ENCODE measurements at regions not wholly inside any gene's neighbourhood (a gene's known extent, or its start where the extent isn't known, plus 50 kb on each side); places are given as distances from the start of the nearest gene placed in this dataset.

- Histone ChIP-seq H3K4me3 (ENCODE audit: low read length, poor library complexity, severe bottlenecking) (no peak overlapping the region), H3K4me1 (ENCODE audit: insufficient read depth, low read length, poor library complexity, severe bottlenecking) (peaks cover 15% of the 10 kb centered on the region), H3K27me3 (ENCODE audit: insufficient read depth, low read length, poor library complexity, severe bottlenecking) (no peaks in the 10 kb centered on the region), H2AFZ (ENCODE audit: low read length) (no peak overlapping the region), H3F3A (ENCODE audit: low read depth) (no peaks in the 10 kb centered on the region), H3K9me3 (ENCODE audit: insufficient read depth, low read depth, low read length) (no peaks in the 10 kb centered on the region), H3K4me2 (ENCODE audit: low read depth, low read length, poor library complexity, severe bottlenecking) (no peak overlapping the region), H4K20me1 (ENCODE audit: insufficient read depth, low read length, poor library complexity, severe bottlenecking) (no peaks in the 10 kb centered on the region), H3K79me2 (ENCODE audit: insufficient read depth, low read length) (no peaks in the 10 kb centered on the region), H3K9me2 (replicated peaks; ENCODE audit: low read depth, low read length) (no peaks in the 10 kb centered on the region), H3K36me3 (ENCODE audit: insufficient read depth, low read length) (no peaks in the 10 kb centered on the region), H3K9ac (ENCODE audit: low read depth, low read length, poor library complexity, severe bottlenecking) (no peak overlapping the region)
- no peak for TF ChIP-seq EZH2phosphoT487 (IDR thresholded peaks at IDR 0.05; ENCODE audit: borderline replicate concordance)
- TF ChIP-seq, protein P1, sequence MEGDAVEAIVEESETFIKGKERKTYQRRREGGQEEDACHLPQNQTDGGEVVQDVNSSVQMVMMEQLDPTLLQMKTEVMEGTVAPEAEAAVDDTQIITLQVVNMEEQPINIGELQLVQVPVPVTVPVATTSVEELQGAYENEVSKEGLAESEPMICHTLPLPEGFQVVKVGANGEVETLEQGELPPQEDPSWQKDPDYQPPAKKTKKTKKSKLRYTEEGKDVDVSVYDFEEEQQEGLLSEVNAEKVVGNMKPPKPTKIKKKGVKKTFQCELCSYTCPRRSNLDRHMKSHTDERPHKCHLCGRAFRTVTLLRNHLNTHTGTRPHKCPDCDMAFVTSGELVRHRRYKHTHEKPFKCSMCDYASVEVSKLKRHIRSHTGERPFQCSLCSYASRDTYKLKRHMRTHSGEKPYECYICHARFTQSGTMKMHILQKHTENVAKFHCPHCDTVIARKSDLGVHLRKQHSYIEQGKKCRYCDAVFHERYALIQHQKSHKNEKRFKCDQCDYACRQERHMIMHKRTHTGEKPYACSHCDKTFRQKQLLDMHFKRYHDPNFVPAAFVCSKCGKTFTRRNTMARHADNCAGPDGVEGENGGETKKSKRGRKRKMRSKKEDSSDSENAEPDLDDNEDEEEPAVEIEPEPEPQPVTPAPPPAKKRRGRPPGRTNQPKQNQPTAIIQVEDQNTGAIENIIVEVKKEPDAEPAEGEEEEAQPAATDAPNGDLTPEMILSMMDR (conservative IDR thresholded peaks at IDR 0.05; ENCODE audit: low read length) = no peak
Observed at GRCh38 chr5:54754420-54754819, 231.0 kb downstream of the ESM1 start.

- Histone ChIP-seq H3K4me3 (ENCODE audit: low read length, poor library complexity, severe bottlenecking) (no peak overlapping the region), H3K9me2 (replicated peaks; ENCODE audit: low read depth, low read length) (no peaks in the 10 kb centered on the region), H3K9me3 (ENCODE audit: insufficient read depth, low read depth, low read length) (no peaks in the 10 kb centered on the region), H2AFZ (ENCODE audit: low read length) (no peak overlapping the region), H3K27me3 (ENCODE audit: insufficient read depth, low read length, poor library complexity, severe bottlenecking) (no peaks in the 10 kb centered on the region), H3K36me3 (ENCODE audit: insufficient read depth, low read length) (no peaks in the 10 kb centered on the region), H3K9ac (ENCODE audit: low read depth, low read length, poor library complexity, severe bottlenecking) (no peak overlapping the region), H3F3A (ENCODE audit: low read depth) (no peaks in the 10 kb centered on the region), H4K20me1 (ENCODE audit: insufficient read depth, low read length, poor library complexity, severe bottlenecking) (no peaks in the 10 kb centered on the region), H3K4me1 (ENCODE audit: insufficient read depth, low read length, poor library complexity, severe bottlenecking) (peaks cover 15% of the 10 kb centered on the region), H3K79me2 (ENCODE audit: insufficient read depth, low read length) (no peaks in the 10 kb centered on the region), H3K4me2 (ENCODE audit: low read depth, low read length, poor library complexity, severe bottlenecking) (no peak overlapping the region)
- TF ChIP-seq, protein P1 (conservative IDR thresholded peaks at IDR 0.05; ENCODE audit: low read length) = no peak
Observed at GRCh38 chr5:54753753-54754152, 231.6 kb downstream of the ESM1 start.

DNA sequence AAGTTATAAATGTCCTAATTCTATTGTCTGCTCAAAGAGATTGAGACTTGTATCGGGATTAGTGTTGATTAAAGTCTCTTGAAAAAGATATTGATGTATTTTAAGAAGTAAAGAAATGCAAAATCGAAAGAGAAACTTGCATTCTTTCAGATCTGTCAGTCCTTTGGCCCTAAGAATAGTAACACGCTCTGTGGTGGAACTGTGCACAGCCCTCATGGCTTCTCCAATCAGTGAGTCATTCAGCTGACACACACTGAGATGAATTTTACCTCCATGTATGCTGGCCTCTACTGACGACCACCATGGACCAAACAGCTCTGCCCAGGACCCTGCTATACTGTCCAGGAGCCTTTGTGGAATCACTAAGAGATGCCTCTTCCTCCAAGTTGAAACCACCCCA lies 232.4 kb downstream of the ESM1 start:
- Histone ChIP-seq H2AFZ (ENCODE audit: low read length) (no peak overlapping the region), H3K9me2 (replicated peaks; ENCODE audit: low read depth, low read length) (no peaks in the 10 kb centered on the region), H3K9ac (ENCODE audit: low read depth, low read length, poor library complexity, severe bottlenecking) (no peak overlapping the region), H3K4me1 (ENCODE audit: insufficient read depth, low read length, poor library complexity, severe bottlenecking) (peaks cover 15% of the 10 kb centered on the region), H3K27me3 (ENCODE audit: insufficient read depth, low read length, poor library complexity, severe bottlenecking) (no peaks in the 10 kb centered on the region), H3F3A (ENCODE audit: low read depth) (no peaks in the 10 kb centered on the region), H3K4me3 (ENCODE audit: low read length, poor library complexity, severe bottlenecking) (no peak overlapping the region), H3K36me3 (ENCODE audit: insufficient read depth, low read length) (no peaks in the 10 kb centered on the region), H4K20me1 (ENCODE audit: insufficient read depth, low read length, poor library complexity, severe bottlenecking) (no peaks in the 10 kb centered on the region), H3K9me3 (ENCODE audit: insufficient read depth, low read depth, low read length) (no peaks in the 10 kb centered on the region), H3K79me2 (ENCODE audit: insufficient read depth, low read length) (no peaks in the 10 kb centered on the region), H3K4me2 (ENCODE audit: low read depth, low read length, poor library complexity, severe bottlenecking) (no peak overlapping the region)
- no peak for TF ChIP-seq EZH2phosphoT487 (IDR thresholded peaks at IDR 0.05; ENCODE audit: borderline replicate concordance)
- TF ChIP-seq, protein P1 (conservative IDR thresholded peaks at IDR 0.05; ENCODE audit: low read length) = no peak

All from Loucy (cell line).